ENCODE measurements at regions not wholly inside any gene's neighbourhood (a gene's known extent, or its start where the extent isn't known, plus 50 kb on each side); places are given as distances from the start of the nearest gene placed in this dataset.

DNA sequence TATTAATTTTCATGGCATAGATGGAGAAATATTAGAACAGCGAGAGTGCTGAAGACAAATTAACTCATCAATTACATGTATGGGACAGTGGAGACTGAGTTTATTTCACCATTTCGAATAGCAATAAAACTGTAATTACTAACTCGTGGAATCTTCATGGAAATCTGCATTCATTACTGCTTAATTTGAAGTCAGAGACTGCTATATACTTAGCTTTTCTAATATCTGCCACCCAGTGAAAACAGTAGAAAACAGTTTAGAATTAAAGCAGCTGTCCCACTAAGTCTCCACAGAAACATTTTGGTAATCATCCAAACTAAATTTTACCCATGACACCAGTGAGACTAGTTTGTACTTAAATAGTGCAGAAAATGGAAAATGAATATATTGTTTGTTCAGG, 56.8 kb downstream of the IZUMO3 start:
- DNase-seq = no peak
- no peak for ATAC-seq
- intact Hi-C loops (cut with DNase I, micrococcal nuclease) = no loop called here
- Mint-ChIP-seq H3K27me3 (no peaks in the 10 kb centered on the region), H3K4me3 (no peak overlapping the region), H3K9me3 (ENCODE audit: low read depth) (peaks cover 18% of the 10 kb centered on the region), H3K36me3 (ENCODE audit: low read depth) (no peaks in the 10 kb centered on the region), H3K4me1 (no peaks in the 10 kb centered on the region), H3K27ac (no peak overlapping the region)
- ChIA-PET POLR2A (no interaction called here), CTCF (no interaction called here)

- Mint-ChIP-seq H3K36me3 (ENCODE audit: low read depth) (no peaks in the 10 kb centered on the region), H3K27ac (no peak overlapping the region), H3K27me3 (no peaks in the 10 kb centered on the region), H3K4me3 (no peak overlapping the region), H3K4me1 (no peaks in the 10 kb centered on the region), H3K9me3 (ENCODE audit: low read depth) (peaks cover 15% of the 10 kb centered on the region)
- DNase-seq (no peak), ATAC-seq (no peak)
- POLR2A ChIA-PET = no interaction called here
- intact Hi-C loops (cut with DNase I, micrococcal nuclease) = no loop called here
- CTCF ChIA-PET = no interaction called here
Measured at GRCh38 chr9:24487946-24488345, 57.8 kb downstream of the IZUMO3 start.

GRCh38 chr9:24487250-24487861, 58.3 kb downstream of the IZUMO3 start:
- no peak overlapping the region for H3K27ac Mint-ChIP-seq
- ATAC-seq = no peak

DNA sequence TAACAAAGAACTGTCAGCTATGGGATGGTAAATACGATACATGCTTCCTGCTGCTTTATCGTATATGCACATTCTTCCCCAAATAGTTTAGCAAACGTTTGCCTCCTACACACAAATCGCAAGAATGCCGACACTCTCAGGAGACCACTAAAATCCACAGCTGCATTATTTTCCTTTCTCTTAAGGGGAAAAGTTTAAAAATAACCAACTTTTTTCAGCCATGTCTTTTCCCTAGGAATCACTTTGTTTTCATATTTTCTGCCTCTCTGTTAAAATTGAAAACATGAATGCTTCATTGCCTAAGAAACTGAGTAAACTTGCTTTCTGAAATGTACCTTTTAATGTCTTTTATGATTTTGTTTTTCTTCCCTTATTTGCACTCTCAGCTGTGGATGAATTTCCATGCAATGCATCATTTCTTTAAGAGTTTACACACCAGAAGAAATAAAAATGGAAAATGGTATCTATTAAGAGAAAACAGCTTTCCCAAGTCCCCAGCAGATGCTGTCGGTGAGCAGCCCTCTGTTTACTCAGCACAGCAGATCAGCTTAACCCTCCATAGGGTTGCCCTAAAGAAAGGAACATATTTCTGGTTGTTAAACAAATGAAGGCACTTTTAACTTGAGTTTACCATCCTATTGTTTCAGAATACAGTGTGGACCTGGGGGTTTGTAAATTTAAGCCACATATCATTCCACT, 66.2 kb downstream of the IZUMO3 start:
- Mint-ChIP-seq H3K9me3 (ENCODE audit: low read depth) (peaks cover 17% of the 10 kb centered on the region), H3K27me3 (no peaks in the 10 kb centered on the region), H3K27ac (no peak overlapping the region), H3K4me1 (no peaks in the 10 kb centered on the region), H3K4me3 (no peak overlapping the region), H3K36me3 (ENCODE audit: low read depth) (no peaks in the 10 kb centered on the region)
- ATAC-seq = no peak
- DNase-seq = no peak
- CTCF ChIA-PET = interaction anchor here (1.0 kb wide), 1 partner anchor 60 kb away, joined by 3 read pairs; no protein-coding TSS in a partner anchor
- intact Hi-C loops (cut with DNase I, micrococcal nuclease) = no loop called here
- POLR2A ChIA-PET = no interaction called here

More at GRCh38 chr9:24487250-24487861, 58.3 kb downstream of the IZUMO3 start:
- H3K9me3 Mint-ChIP-seq (ENCODE audit: low read depth) = peaks cover 15% of the 10 kb centered on the region
- no peak overlapping the region for H3K4me3 Mint-ChIP-seq
- no peak for DNase-seq
- POLR2A ChIA-PET = no interaction called here
- H3K27me3 Mint-ChIP-seq = no peaks in the 10 kb centered on the region
- no peaks in the 10 kb centered on the region for H3K36me3 Mint-ChIP-seq (ENCODE audit: low read depth)
- CTCF ChIA-PET = interaction anchor here (0.6 kb wide), 1 partner anchor 202 kb away, joined by 4 read pairs; no protein-coding TSS in a partner anchor
- intact Hi-C loops (cut with DNase I, micrococcal nuclease) = no loop called here
- H3K4me1 Mint-ChIP-seq = no peaks in the 10 kb centered on the region

DNA sequence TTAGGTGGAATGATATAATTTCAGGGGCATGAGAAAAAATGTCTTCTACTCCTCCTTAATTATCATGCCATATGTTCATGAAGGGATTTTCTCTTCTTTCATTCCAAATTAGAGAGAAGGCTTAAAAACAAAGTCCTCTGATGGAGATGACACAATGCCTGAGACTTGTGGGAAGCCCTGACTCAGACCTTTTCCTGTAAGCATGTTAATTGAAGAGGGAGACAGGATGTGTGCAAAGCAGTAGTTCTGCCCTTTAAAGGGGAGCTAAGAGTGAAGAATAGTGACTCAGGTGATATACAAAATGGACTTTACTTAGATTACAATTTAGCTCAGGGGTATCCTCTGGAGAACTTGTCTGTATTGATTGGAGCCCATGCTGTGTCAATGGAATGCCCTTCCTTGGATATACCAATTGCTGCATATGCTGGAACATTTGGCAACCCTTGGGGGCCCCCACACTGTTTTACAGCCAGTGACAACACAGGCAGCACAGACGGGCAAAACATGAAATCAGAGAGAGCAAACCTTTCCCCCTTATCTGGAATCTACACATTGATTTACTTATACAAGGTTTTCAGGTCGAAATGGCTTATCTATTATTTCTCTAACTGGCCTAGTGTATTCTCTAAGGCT, 81.3 kb downstream of the IZUMO3 start:
- Mint-ChIP-seq H3K9me3 (ENCODE audit: low read depth) (peaks cover 19% of the 10 kb centered on the region), H3K27ac (no peak overlapping the region), H3K27me3 (no peaks in the 10 kb centered on the region), H3K4me1 (no peaks in the 10 kb centered on the region), H3K4me3 (no peak overlapping the region), H3K36me3 (ENCODE audit: low read depth) (no peaks in the 10 kb centered on the region)
- DNase-seq = no peak
- no peak for ATAC-seq
- intact Hi-C loops (cut with DNase I, micrococcal nuclease) = no loop called here
- CTCF ChIA-PET = no interaction called here
- POLR2A ChIA-PET = no interaction called here

GRCh38 chr9:24462951-24463350, 82.7 kb downstream of the IZUMO3 start:
- no peak for DNase-seq
- Mint-ChIP-seq H3K9me3 (ENCODE audit: low read depth) (peaks cover 18% of the 10 kb centered on the region), H3K4me1 (no peaks in the 10 kb centered on the region), H3K27me3 (no peaks in the 10 kb centered on the region), H3K27ac (no peak overlapping the region), H3K4me3 (no peak overlapping the region), H3K36me3 (ENCODE audit: low read depth) (no peaks in the 10 kb centered on the region)
- intact Hi-C loops (cut with DNase I, micrococcal nuclease) = no loop called here
- ATAC-seq = no peak
- ChIA-PET POLR2A (no interaction called here), CTCF (no interaction called here)

DNA sequence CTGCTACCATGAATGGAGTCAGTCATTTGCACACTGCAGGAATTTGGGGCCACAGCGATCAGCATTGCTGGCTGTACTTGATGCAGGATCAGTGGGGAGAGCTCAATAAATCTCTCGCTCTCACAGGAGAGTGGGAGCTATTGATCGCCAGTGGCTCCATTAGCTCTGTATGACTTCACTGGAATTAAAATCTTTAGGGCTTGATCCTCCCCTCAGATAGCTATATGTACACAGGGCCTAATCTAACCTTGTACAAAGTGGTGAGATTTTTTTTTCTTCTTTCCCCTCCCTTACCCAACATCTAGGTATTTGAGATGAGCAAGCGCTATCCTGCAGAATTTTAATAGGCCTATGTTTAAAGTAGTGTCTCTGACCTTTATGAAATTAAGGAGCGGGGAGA, 84.9 kb downstream of the IZUMO3 start:
- no peaks in the 10 kb centered on the region for H3K4me1 Mint-ChIP-seq
- no peak overlapping the region for H3K4me3 Mint-ChIP-seq
- DNase-seq (no peak), ATAC-seq (no peak)
- ChIA-PET CTCF (no interaction called here), POLR2A (no interaction called here)
- H3K9me3 Mint-ChIP-seq (ENCODE audit: low read depth) = peaks cover 11% of the 10 kb centered on the region
- intact Hi-C loops (cut with DNase I, micrococcal nuclease) = no loop called here
- no peaks in the 10 kb centered on the region for H3K27me3 Mint-ChIP-seq
- H3K36me3 Mint-ChIP-seq (ENCODE audit: low read depth) = no peaks in the 10 kb centered on the region
- H3K27ac Mint-ChIP-seq = no peak overlapping the region

DNA sequence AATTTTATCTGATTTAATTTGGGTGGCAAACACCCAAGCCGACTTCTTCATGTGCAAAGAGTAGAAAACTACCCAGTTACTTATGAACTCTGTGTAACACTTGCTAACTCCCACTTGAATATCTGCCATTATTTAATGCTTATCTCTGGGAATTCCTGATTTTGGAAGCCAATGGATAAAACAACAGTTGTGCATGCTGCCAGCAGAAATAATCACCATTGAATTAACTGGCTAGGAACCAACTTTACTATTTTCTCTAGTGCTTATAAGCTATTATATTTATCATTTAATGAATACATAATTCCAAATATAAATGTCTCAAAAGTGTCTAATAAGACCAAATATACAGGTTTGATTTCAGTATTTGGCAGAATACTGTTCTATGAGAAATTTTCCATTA, 85.7 kb downstream of the IZUMO3 start:
- ChIA-PET POLR2A (no interaction called here), CTCF (no interaction called here)
- H3K9me3 Mint-ChIP-seq (ENCODE audit: low read depth) = peaks cover 10% of the 10 kb centered on the region
- no peak overlapping the region for H3K27ac Mint-ChIP-seq
- H3K27me3 Mint-ChIP-seq = no peaks in the 10 kb centered on the region
- H3K4me3 Mint-ChIP-seq = no peak overlapping the region
- H3K4me1 Mint-ChIP-seq = no peaks in the 10 kb centered on the region
- no peak for DNase-seq
- intact Hi-C loops (cut with DNase I, micrococcal nuclease) = no loop called here
- ATAC-seq = no peak
- no peaks in the 10 kb centered on the region for H3K36me3 Mint-ChIP-seq (ENCODE audit: low read depth)

- Mint-ChIP-seq H3K4me3 (no peak overlapping the region), H3K36me3 (ENCODE audit: low read depth) (no peaks in the 10 kb centered on the region), H3K27ac (no peak overlapping the region), H3K9me3 (ENCODE audit: low read depth) (peaks cover 20% of the 10 kb centered on the region), H3K4me1 (no peaks in the 10 kb centered on the region), H3K27me3 (no peaks in the 10 kb centered on the region)
- ChIA-PET POLR2A (no interaction called here), CTCF (no interaction called here)
- intact Hi-C loops (cut with DNase I, micrococcal nuclease) = no loop called here
- ATAC-seq = no peak
- no peak for DNase-seq
Measured at GRCh38 chr9:24451346-24451745, 94.4 kb downstream of the IZUMO3 start.

DNA sequence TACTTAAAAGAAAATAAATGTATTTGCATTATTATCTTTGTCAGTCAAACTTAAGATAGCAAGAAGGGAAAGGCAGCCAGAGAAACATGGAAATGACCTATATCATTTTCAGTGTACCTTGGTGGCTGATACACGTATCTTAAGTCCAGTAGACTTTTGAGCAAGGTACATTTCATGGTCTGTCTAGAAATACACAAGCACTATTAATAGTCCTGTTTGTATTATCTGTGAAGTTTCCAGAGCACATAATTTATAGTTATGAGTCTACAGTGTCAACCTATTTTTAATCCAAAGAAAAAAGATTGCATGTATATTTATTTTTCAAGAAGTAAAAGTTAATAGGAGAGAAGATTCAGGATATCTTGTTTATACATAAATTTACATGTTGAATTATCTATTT, 95.7 kb downstream of the IZUMO3 start:
- peaks cover 25% of the 10 kb centered on the region for H3K9me3 Mint-ChIP-seq (ENCODE audit: low read depth)
- H3K27ac Mint-ChIP-seq = no peak overlapping the region
- H3K36me3 Mint-ChIP-seq (ENCODE audit: low read depth) = no peaks in the 10 kb centered on the region
- intact Hi-C loops (cut with DNase I, micrococcal nuclease) = no loop called here
- no peak overlapping the region for H3K4me3 Mint-ChIP-seq
- POLR2A ChIA-PET = no interaction called here
- ATAC-seq (no peak), DNase-seq (no peak)
- CTCF ChIA-PET = no interaction called here
- H3K27me3 Mint-ChIP-seq = no peaks in the 10 kb centered on the region
- H3K4me1 Mint-ChIP-seq = no peaks in the 10 kb centered on the region

GRCh38 chr9:24439456-24439855, 106.2 kb downstream of the IZUMO3 start:
- no peak for DNase-seq
- ATAC-seq = no peak
- H3K9me3 Mint-ChIP-seq (ENCODE audit: low read depth) = peaks cover 18% of the 10 kb centered on the region
- no peak overlapping the region for H3K4me3 Mint-ChIP-seq
- H3K27ac Mint-ChIP-seq = no peak overlapping the region
- ChIA-PET CTCF (interaction anchor here (0.7 kb wide), 1 partner anchor 105 kb away, joined by 3 read pairs; no protein-coding TSS in a partner anchor), POLR2A (no interaction called here)
- intact Hi-C loops (cut with DNase I, micrococcal nuclease) = no loop called here
- H3K36me3 Mint-ChIP-seq (ENCODE audit: low read depth) = no peaks in the 10 kb centered on the region
- no peaks in the 10 kb centered on the region for H3K27me3 Mint-ChIP-seq
- no peaks in the 10 kb centered on the region for H3K4me1 Mint-ChIP-seq

- Mint-ChIP-seq H3K4me3 (no peak overlapping the region), H3K27ac (no peak overlapping the region), H3K36me3 (ENCODE audit: low read depth) (no peaks in the 10 kb centered on the region), H3K9me3 (ENCODE audit: low read depth) (peaks cover 18% of the 10 kb centered on the region), H3K27me3 (no peaks in the 10 kb centered on the region), H3K4me1 (no peaks in the 10 kb centered on the region)
- ChIA-PET POLR2A (no interaction called here), CTCF (interaction anchor here (0.7 kb wide), 1 partner anchor 104 kb away, joined by 3 read pairs; no protein-coding TSS in a partner anchor)
- DNase-seq (no peak), ATAC-seq (no peak)
- intact Hi-C loops (cut with DNase I, micrococcal nuclease) = no loop called here
Measured at GRCh38 chr9:24438876-24439275, 106.8 kb downstream of the IZUMO3 start.
